MM.1S (cell line): ENCODE measurements at regions not wholly inside any gene's neighbourhood (a gene's known extent, or its start where the extent isn't known, plus 50 kb on each side); places are given as distances from the start of the nearest gene placed in this dataset.

Experiments
- CTCF ChIP-seq: fragments of 300-600 bp; sonication (generic); IDR thresholded peaks from 2 replicates; pipeline ENCODE4 v1.5.1; 2016; ENCODE audit warnings: antibody characterized with exemption, low read length, mixed read lengths
- EZH2 ChIP-seq: fragments of 300-600 bp; sonication (generic); optimal IDR thresholded peaks from 2 replicates; pipeline ENCODE3; 2017; ENCODE audit warnings: low read depth, mild to moderate bottlenecking, antibody characterized with exemption, low read length, mixed read lengths

- TF ChIP-seq EZH2 (no peak), CTCF (no peak)
Observed at GRCh38 chr2:188734691-188735090, 239.5 kb upstream of the COL3A1 start.
